A673 (cell line): ENCODE measurements at regions not wholly inside any gene's neighbourhood (a gene's known extent, or its start where the extent isn't known, plus 50 kb on each side); places are given as distances from the start of the nearest gene placed in this dataset.

Experiments
- BruUV-seq: library from RNA; stranded (reverse); fragments of 400-500 nt; replicated peaks from 2 replicates; lab custom pipeline; 2021; lab: Mats Ljungman, UMichigan
- CTCF ChIA-PET: fragments of 300-600 bp; sonication (Branson Sonifier 250); formaldehyde crosslinking; loops from one replicate; lab custom pipeline; 2022; ENCODE audit warnings: antibody characterized with exemption; lab: Charles Lee
- POLR2A ChIA-PET: fragments of 300-600 bp; sonication (Branson Sonifier 250); formaldehyde crosslinking; loops from one replicate; lab custom pipeline; 2022; ENCODE audit warnings: antibody characterized with exemption; ENCODE audit not compliant: low non-redundant PET; lab: Charles Lee
- DNase-seq: peaks from one replicate; pipeline ENCODE4 v3.0.0-alpha.2; 2015; ENCODE audit warnings: low spot score
- H3K27ac ChIP-seq: fragments of 200-600 bp; sonication (generic); 2 replicates; pipeline ENCODE4 v1.5.1; 2016; ENCODE audit warnings: mixed run types, low read depth, mild to moderate bottlenecking, mixed read lengths, antibody characterized with exemption, low read length; ENCODE audit not compliant: poor library complexity, severe bottlenecking
- H3K27me3 ChIP-seq: fragments of 200-600 bp; sonication (generic); replicated peaks from 2 replicates; pipeline ENCODE4 v1.6.1; 2017; ENCODE audit warnings: mixed run types, low read depth, mild to moderate bottlenecking, mixed read lengths, antibody characterized with exemption, low read length; ENCODE audit not compliant: insufficient read depth, poor library complexity
- H3K36me3 ChIP-seq: fragments of 200-600 bp; sonication (generic); 2 replicates; pipeline ENCODE4 v1.6.1; 2016; ENCODE audit warnings: mixed run types, mild to moderate bottlenecking, mixed read lengths, antibody characterized with exemption, low read length; ENCODE audit not compliant: insufficient read depth, poor library complexity, severe bottlenecking
- H3K4me1 ChIP-seq: fragments of 200-600 bp; sonication (generic); 2 replicates; pipeline ENCODE4 v1.6.1; 2017; ENCODE audit warnings: mixed run types, mild to moderate bottlenecking, mixed read lengths, antibody characterized with exemption, low read length; ENCODE audit not compliant: insufficient read depth, poor library complexity, severe bottlenecking
- H3K4me3 ChIP-seq: fragments of 200-600 bp; sonication (generic); 2 replicates; pipeline ENCODE4 v1.5.1; 2016; ENCODE audit warnings: low read depth, mixed run types, mild to moderate bottlenecking, mixed read lengths, low read length; ENCODE audit not compliant: poor library complexity, severe bottlenecking
- H3K9me3 ChIP-seq: fragments of 200-600 bp; sonication (generic); 2 replicates; pipeline ENCODE4 v1.6.1; 2016; ENCODE audit warnings: mixed run types, low read depth, mild to moderate bottlenecking, mixed read lengths, antibody characterized with exemption, low read length; ENCODE audit not compliant: poor library complexity, severe bottlenecking
- EZH2 ChIP-seq: fragments of 200-600 bp; sonication (generic); IDR thresholded peaks from 2 replicates; pipeline ENCODE4 v1.6.1; 2017; ENCODE audit warnings: borderline replicate concordance, low read depth, mild to moderate bottlenecking, mixed read lengths, antibody characterized with exemption, low read length; ENCODE audit not compliant: poor library complexity, severe bottlenecking
- intact Hi-C: fragments of 100-400 bp; cut with micrococcal nuclease; formaldehyde crosslinking; loops from one replicate; pipeline ENCODE4 v1.10.0; 2022; ENCODE audit not compliant: unreplicated experiment
- TF ChIP-seq, protein P1 (sequence below): fragments of 300-800, 200-600 bp; sonication (generic); conservative IDR thresholded peaks from 2 replicates; pipeline ENCODE4 v1.5.1; 2017; ENCODE audit warnings: low read depth, mild to moderate bottlenecking, antibody characterized with exemption, low read length, moderate library complexity, mixed read lengths

GRCh38 chr4:128458816-128459215 is 171.2 kb upstream of the PGRMC2 start:
- no peak for TF ChIP-seq EZH2
- TF ChIP-seq, protein P1, sequence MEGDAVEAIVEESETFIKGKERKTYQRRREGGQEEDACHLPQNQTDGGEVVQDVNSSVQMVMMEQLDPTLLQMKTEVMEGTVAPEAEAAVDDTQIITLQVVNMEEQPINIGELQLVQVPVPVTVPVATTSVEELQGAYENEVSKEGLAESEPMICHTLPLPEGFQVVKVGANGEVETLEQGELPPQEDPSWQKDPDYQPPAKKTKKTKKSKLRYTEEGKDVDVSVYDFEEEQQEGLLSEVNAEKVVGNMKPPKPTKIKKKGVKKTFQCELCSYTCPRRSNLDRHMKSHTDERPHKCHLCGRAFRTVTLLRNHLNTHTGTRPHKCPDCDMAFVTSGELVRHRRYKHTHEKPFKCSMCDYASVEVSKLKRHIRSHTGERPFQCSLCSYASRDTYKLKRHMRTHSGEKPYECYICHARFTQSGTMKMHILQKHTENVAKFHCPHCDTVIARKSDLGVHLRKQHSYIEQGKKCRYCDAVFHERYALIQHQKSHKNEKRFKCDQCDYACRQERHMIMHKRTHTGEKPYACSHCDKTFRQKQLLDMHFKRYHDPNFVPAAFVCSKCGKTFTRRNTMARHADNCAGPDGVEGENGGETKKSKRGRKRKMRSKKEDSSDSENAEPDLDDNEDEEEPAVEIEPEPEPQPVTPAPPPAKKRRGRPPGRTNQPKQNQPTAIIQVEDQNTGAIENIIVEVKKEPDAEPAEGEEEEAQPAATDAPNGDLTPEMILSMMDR, result no peak
- intact Hi-C loops, result no loop called here
- H3K4me3 ChIP-seq, result no peak overlapping the region
- H3K4me1 ChIP-seq, result no peaks in the 10 kb centered on the region
- H3K36me3 ChIP-seq, result no peaks in the 10 kb centered on the region
- H3K27me3 ChIP-seq, result no peaks in the 10 kb centered on the region
- ChIA-PET POLR2A (no interaction called here), CTCF (no interaction called here)
- H3K27ac ChIP-seq, result no peak overlapping the region
- H3K9me3 ChIP-seq, result no peaks in the 10 kb centered on the region
- no TSS peak for BruUV-seq
- no peak for DNase-seq

- ChIA-PET CTCF (no interaction called here), POLR2A (no interaction called here)
- no peaks in the 10 kb centered on the region for H3K27me3 ChIP-seq
- H3K4me3 ChIP-seq, result no peak overlapping the region
- DNase-seq, result no peak
- TF ChIP-seq, protein P1, result no peak
- no peak for TF ChIP-seq EZH2
- H3K4me1 ChIP-seq, result no peaks in the 10 kb centered on the region
- BruUV-seq, result no TSS peak
- intact Hi-C loops, result no loop called here
- H3K27ac ChIP-seq, result no peak overlapping the region
- H3K36me3 ChIP-seq, result no peaks in the 10 kb centered on the region
- no peaks in the 10 kb centered on the region for H3K9me3 ChIP-seq
These were observed 170.1 kb upstream of the PGRMC2 start for GRCh38 chr4:128457726-128458125.

- Histone ChIP-seq H3K27me3 (no peaks in the 10 kb centered on the region), H3K4me3 (no peak overlapping the region), H3K36me3 (no peaks in the 10 kb centered on the region), H3K27ac (no peak overlapping the region), H3K9me3 (no peaks in the 10 kb centered on the region), H3K4me1 (no peaks in the 10 kb centered on the region)
- TF ChIP-seq EZH2, result no peak
- TF ChIP-seq, protein P1, result no peak
- ChIA-PET CTCF (no interaction called here), POLR2A (no interaction called here)
- DNase-seq, result no peak
- intact Hi-C loops, result no loop called here
- BruUV-seq, result no TSS peak
These were observed 168.6 kb upstream of the PGRMC2 start for GRCh38 chr4:128456171-128456570.
